ENCODE measurements at regions not wholly inside any gene's neighbourhood (a gene's known extent, or its start where the extent isn't known, plus 50 kb on each side); places are given as distances from the start of the nearest gene placed in this dataset.

DNA sequence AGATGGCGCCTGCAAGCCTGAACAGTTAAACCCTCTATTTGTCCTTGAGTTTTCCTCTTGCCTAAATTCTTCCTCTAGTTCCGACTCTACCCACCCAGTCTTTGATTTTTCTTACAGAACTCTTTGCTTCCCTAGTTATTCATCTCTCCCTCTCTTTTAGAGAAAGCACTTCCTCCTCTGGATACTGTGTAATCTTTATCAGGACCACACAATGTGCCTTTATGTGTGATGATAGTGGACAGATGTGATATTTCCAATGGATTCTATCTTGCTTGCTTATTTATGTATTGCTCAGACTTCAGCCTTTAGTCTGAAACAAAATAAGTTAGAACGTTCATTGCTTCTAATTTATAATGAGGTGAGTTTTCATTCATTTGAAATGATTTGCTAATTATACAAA lies 79.5 kb upstream of the CAV2 start:
- DNase-seq (ENCODE audit: low spot score), result no peak

DNA sequence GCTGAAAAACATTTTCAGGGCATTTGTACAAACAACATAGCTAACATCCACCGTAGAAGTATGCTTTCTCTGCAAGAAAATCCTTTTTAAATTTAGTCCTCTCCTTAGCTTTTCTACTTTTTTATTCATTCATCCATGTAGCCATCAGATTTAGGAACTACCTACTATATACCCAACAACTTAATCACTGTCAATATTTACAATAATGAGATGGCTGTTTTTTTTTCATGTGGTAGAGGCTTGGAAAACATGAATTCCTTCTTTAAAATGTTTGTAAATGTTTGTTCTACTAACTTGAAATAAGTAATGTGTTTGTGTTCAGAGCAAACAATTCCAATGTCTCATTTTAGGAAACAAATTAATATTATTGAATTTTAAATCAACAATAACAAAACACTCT lies 78.2 kb upstream of the CAV2 start:
- no peak for DNase-seq (ENCODE audit: low spot score)

DNA sequence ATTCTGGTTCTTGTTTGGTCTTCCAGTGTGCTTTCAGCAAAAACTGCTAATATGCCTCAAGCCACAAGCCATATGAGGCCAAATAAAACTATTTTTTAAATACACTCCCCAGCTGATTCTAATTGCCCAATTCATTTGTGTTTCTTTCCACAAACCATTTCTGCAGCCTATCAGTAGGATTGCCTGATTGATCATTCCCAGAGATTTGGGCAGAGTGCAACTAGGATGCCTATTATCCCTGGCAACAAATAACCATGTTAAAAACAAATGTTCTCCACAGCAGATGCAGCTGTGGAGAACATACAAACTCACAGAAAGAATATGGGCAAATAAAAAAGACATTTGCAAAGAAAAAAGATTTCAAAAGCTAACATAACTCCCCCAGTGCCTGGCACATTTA lies 76.9 kb upstream of the CAV2 start:
- DNase-seq (ENCODE audit: low spot score), result no peak

DNA sequence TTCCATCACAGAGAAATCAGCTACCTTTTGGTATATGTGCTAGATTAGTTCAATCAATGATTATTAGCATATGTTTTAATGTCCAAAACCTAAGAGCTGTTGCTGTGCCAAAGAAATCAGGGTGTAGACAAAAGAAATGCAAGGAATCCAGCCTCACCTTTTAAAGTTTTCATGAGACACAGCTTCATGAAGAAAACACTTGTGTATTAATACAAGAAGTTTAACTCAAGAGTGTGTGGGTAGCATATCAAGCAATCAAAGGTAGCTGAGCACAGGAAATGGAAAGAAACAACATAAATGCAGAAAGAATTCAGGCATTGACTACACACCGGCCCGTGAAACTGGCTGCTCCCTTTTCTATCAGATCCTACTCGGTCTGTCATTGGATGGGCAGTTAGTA lies 76.0 kb upstream of the CAV2 start:
- DNase-seq (ENCODE audit: low spot score), result no peak

DNA sequence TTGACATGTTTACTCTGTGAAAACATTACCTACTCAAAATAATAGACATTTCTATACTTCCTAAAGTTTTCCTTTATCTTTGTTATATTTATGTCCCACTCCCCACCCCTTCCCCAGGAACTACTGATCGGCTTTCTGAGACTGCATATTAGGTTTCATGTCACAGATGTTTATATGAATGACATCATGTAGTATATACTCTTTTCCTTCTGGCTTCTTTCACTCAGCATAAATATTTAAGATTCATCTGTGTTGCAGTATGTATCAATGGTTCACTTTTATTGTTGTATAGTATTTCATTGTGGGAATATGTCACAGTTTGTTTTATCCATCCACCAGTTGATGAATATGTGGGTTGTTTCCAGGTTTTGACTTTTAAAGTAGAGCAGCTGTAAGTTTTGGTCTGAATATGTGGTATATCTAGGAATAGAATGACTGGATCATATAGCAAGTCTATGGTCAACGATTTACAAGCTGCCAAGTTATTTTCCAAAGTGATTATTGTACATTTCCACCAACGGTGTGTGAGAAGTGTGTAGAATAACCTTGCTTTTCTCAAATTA lies 73.8 kb upstream of the CAV2 start:
- no peak for DNase-seq (ENCODE audit: low spot score)

GRCh38 chr7:116426428-116427156 lies 72.9 kb upstream of the CAV2 start:
- DNase-seq (ENCODE audit: low spot score), result no peak

DNA sequence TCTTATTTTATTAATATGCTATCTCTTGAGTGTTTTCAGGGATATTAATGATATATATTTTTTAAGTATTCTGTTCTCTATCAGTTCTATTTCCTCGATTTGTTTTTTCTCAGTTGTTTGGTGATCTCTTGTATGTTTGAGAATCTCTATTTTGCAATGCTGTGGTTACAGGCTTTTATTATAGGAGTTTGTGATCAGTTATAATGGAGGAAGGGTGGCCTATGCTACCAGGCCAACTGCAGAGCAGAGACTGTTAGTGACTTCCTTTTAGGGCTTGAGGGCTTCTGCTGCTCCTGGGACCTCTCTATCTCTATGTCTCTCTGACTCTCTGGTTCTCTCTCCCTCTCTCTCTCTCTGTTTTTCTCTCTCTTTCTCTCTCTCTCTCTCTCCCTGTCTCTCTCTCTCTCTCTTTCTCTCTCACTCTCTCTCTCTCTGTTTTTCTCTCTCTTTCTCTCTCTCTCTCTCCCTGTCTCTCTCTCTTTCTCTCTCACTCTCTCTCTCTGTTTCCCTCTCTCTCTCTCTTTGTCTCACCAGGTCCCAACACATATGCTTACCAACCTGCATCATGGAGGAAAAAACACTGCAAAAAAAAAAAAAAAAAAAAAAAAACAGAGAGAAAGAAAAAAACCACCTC lies 69.4 kb upstream of the CAV2 start:
- DNase-seq (ENCODE audit: low spot score), result no peak

GRCh38 chr7:116431787-116432526 lies 67.6 kb upstream of the CAV2 start:
- no peak for DNase-seq (ENCODE audit: low spot score)

DNA sequence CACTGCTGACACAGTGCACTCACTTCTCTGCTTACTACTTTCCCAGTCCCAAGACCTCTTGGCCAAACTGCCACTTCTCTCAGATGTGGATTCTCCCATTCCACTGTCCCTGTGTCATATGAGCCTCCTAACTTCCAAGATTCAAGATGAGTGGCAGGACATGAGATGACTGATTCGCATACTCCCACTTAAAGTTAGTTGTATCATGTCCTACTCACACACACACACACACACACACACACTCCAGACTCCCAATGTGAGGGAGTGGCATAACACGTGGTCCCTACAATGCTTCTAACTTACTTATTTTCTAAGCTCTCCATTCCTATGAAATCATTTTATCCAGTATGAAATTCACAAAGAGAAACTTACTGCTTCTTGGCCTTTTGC lies 67.0 kb upstream of the CAV2 start:
- DNase-seq (ENCODE audit: low spot score), result no peak

DNA sequence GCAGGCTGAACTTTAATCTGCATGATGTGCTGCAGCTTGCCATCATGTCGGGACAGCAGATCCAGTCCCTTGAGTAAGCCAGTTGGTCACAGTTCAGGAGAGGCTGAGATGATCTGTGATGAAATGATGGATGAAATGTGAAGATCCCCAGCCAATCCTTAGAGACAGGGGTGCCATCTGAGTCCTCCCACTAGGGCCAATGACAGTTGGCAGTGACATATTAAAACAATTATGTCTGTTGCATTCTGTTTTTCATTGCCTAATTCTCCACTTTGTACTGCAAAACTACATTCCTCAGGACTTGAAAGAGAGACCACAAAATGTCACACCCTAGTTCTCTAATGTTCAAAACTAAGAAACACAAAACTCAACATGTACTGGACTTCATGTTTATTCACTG lies 66.3 kb upstream of the CAV2 start:
- DNase-seq (ENCODE audit: low spot score), result no peak

- DNase-seq (ENCODE audit: low spot score), result no peak
Observed at GRCh38 chr7:116434820-116435341, 64.7 kb upstream of the CAV2 start.

DNA sequence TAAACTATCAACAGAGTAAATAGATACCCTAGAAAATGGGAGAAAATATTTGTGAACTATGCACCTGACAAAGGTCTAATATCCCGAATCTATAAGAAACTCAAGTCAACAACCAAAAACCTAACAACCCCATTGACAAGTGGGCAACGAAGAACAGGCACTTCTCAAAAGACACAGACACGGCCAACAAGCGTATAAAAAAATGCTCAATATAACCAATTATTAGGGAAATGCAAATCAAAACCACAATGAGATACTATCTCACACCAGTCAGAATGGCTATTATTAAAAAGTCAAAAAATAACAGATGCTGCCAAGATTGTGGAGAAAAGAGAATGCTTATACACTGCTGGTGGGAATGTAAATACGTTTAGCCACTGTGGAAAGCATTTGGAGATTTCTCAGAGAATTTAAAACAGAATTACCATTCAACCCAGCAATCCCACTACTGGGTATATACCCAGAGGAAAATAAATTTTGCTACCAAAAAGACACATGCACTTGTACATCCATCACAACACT lies 63.2 kb upstream of the CAV2 start:
- DNase-seq (ENCODE audit: low spot score), result no peak

DNA sequence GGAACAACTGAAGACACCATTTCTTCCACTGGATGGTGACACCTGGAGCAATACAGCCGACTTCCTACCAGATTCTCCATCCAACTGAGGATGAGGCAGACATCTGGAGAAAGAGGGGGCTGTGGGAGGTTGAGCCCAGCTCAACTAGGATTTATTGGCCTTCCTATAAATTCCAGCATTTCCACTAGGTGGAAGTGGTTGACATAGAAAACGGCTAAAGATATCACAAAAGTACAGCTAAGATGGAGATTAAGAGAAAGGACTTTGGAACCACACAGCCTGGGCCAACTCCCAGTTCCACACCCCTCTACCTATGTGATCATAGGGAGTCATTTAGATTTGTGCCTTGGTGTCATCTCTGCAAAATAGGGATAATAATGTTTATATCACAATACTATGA lies 61.3 kb upstream of the CAV2 start:
- DNase-seq (ENCODE audit: low spot score), result no peak

DNA sequence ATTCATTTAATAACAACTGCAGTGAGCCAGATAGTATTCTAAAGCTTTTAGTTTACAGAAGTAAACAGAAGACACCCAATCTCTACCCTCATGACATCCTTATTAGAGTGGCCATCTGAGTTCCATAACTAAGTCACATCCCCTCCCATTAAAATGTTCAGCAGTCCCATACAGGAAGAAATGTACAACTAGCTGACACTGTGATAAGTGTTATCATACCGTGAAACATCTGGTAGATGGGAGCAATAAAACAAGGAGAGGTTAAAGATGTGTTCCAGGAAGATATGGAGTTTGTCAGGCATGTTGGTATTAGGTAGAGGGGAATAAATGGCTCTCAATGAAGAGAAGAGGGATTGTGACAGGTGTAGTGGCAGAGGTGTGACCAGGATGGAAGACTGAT lies 60.5 kb upstream of the CAV2 start:
- DNase-seq (ENCODE audit: low spot score), result no peak

- no peak for DNase-seq (ENCODE audit: low spot score)
Observed at GRCh38 chr7:116439841-116440549, 59.5 kb upstream of the CAV2 start.

- DNase-seq (ENCODE audit: low spot score), result no peak
Observed at GRCh38 chr7:116441534-116441933, 58.0 kb upstream of the CAV2 start.

- no peak for DNase-seq (ENCODE audit: low spot score)
Observed at GRCh38 chr7:116443101-116443523, 56.4 kb upstream of the CAV2 start.

- no peak for DNase-seq (ENCODE audit: low spot score)
Observed at GRCh38 chr7:116443646-116444045, 55.9 kb upstream of the CAV2 start.

DNA sequence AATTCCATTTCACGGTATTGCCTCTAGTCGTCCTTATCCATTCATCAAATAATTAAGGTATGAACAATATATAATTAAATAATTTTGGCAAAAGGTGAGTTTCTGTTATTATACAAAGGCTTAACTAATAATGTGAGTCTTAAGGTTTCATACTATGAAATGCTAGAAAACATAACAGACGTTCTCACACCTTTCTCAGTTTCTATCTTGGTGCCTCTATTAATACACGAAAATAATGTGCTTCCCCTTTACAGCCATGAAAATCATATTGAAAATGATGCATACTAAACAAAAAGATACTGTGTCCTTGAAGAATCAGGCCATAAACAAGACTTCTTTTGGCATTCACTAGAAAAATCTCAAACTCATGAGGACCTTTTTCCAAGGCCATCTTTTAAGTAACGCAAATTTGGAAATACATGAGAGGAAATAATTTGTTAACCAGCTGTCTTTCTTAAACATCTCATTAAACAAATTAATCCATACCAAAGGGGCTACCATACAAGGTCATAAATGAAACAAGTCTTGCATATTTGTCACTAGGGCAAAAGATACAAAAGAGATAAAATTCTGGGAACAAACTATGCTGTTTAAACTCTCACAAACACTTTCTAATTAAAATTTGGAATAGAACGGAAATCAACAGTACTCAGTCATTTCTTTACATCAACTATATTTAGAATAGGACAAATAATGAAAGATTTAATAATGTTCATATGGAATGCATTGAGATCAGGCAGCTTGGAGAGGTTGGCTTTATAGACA lies 53.9 kb upstream of the CAV2 start:
- no peak for DNase-seq (ENCODE audit: low spot score)

DNA sequence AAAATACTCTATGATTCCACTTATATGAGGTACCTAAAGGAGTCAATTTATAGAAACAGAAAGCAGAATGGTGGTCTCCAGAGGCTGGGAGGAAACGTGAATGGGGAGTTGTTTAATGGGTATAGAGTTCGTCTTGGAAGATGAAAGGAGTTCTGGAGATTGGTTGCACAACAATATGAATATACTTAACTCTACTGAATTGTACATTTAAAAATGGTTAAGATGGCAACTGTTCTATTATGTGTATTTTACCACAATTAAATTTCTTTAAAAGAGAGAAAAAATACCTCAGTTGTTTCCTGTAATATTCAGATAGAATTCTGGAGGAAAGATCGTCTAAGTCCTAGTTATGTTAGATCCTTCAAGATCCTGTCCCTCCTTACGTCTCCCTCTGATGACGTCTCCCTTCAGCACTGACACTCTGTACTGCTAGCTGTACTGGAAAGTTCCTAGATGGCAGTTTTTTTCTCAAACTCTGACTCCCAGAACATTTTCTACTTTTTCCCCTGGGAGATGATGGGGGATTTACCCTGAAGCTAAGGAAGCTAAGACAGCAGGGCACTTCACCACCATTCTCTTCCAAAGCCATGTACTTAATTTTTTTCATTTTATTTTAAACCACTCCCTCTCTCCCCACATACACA lies 53.2 kb upstream of the CAV2 start:
- no peak for DNase-seq (ENCODE audit: low spot score)

DNA sequence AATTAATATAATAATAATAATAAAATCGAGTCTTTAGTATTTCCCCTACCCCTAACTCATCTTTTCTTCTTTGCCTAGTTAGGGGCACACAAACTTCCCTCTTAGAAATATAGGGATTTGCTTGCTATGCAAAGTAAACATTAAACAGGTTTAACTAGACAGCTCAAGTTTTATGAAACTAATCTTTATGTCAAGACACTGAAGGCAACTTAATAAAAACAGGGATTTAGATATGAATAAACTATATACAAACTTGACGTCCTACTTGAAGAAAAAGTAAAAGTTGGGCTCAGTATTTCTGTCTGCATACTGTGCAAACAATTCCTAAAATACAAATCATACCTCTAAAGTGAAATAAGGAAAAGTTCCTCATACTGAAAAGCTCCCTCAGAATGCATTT lies 52.1 kb upstream of the CAV2 start:
- no peak for DNase-seq (ENCODE audit: low spot score)

All from NAMALWA (cell line).